Activated CD8-positive, alpha-beta T cell treated with anti-CD3 and anti-CD28 coated beads for 36 hours (primary cell): ENCODE measurements at regions not wholly inside any gene's neighbourhood (a gene's known extent, or its start where the extent isn't known, plus 50 kb on each side); places are given as distances from the start of the nearest gene placed in this dataset.

Source experiments
- ATAC-seq: fragments of 200-7000 bp; cut with Tn5 transposase; one replicate; pipeline ENCODE4 v1.10.0; 2021; ENCODE audit warnings: mild to moderate bottlenecking, moderate library complexity
- CTCF ChIA-PET: fragments of 350-600 bp; sonication (Branson Sonifier 250); formaldehyde crosslinking; loops from one replicate; lab custom pipeline; 2021; ENCODE audit warnings: antibody characterized with exemption; lab: Charles Lee
- POLR2A ChIA-PET: fragments of 350-600 bp; sonication (Branson Sonifier 250); formaldehyde crosslinking; loops from one replicate; lab custom pipeline; 2021; ENCODE audit warnings: antibody characterized with exemption; lab: Charles Lee
- DNase-seq: peaks from one replicate; pipeline ENCODE4 v3.0.0-alpha.2; 2020
- H3K27ac Mint-ChIP-seq: one replicate; pipeline ENCODE4 v1.8.0; 2021; ENCODE audit warnings: mild to moderate bottlenecking, mixed read lengths
- H3K27me3 Mint-ChIP-seq: one replicate; pipeline ENCODE4 v1.8.0; 2021; ENCODE audit warnings: mixed read lengths
- H3K36me3 Mint-ChIP-seq: one replicate; pipeline ENCODE4 v1.8.0; 2021; ENCODE audit warnings: low read depth, mixed read lengths
- H3K4me1 Mint-ChIP-seq: one replicate; pipeline ENCODE4 v1.8.0; 2021; ENCODE audit warnings: low read depth, mixed read lengths
- H3K4me3 Mint-ChIP-seq: one replicate; pipeline ENCODE4 v1.8.0; 2021; ENCODE audit warnings: mild to moderate bottlenecking, moderate library complexity, mixed read lengths
- H3K9me3 Mint-ChIP-seq: one replicate; pipeline ENCODE4 v1.8.0; 2021; ENCODE audit warnings: mixed read lengths
- intact Hi-C: fragments of 100-400 bp; cut with micrococcal nuclease; formaldehyde crosslinking; loops from one replicate; pipeline ENCODE4 v1.10.0; 2022
- TF ChIP-seq, protein P1 (sequence below): fragments of 200-600 bp; IDR thresholded peaks from one replicate; pipeline ENCODE4 v1.8.0; 2022; ENCODE audit warnings: antibody characterized with exemption, mild to moderate bottlenecking

DNA sequence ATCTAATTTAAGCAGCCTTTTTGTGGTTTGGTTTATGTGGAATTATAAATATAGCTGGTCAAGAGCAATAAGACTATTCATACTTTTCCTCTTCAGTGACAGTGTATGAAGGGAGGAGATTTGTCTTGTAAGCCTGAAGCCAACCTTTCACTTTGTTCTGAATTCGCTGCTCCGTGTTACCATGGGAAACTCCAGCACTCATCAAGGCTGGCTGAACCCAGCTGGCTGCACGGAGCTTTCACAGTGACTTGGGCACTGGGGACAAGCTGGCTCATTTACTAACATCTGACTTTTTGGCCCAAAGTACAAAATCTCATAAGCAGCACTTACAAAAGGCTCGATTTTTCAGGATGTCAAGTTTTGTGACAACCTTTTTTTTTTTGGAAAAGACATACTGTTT lies 120.4 kb upstream of the GRIA4 start:
- DNase-seq (no peak), ATAC-seq (no peak)
- Mint-ChIP-seq H3K27ac (no peak overlapping the region), H3K9me3 (no peaks in the 10 kb centered on the region), H3K27me3 (no peaks in the 10 kb centered on the region), H3K4me3 (no peak overlapping the region), H3K36me3 (no peaks in the 10 kb centered on the region), H3K4me1 (no peaks in the 10 kb centered on the region)
- CTCF ChIA-PET = interaction anchor here (1.0 kb wide), 1 partner anchor 10 kb away, joined by 3 read pairs; no protein-coding TSS in a partner anchor
- POLR2A ChIA-PET = no interaction called here
- intact Hi-C loops = no loop called here
- TF ChIP-seq, protein P1, sequence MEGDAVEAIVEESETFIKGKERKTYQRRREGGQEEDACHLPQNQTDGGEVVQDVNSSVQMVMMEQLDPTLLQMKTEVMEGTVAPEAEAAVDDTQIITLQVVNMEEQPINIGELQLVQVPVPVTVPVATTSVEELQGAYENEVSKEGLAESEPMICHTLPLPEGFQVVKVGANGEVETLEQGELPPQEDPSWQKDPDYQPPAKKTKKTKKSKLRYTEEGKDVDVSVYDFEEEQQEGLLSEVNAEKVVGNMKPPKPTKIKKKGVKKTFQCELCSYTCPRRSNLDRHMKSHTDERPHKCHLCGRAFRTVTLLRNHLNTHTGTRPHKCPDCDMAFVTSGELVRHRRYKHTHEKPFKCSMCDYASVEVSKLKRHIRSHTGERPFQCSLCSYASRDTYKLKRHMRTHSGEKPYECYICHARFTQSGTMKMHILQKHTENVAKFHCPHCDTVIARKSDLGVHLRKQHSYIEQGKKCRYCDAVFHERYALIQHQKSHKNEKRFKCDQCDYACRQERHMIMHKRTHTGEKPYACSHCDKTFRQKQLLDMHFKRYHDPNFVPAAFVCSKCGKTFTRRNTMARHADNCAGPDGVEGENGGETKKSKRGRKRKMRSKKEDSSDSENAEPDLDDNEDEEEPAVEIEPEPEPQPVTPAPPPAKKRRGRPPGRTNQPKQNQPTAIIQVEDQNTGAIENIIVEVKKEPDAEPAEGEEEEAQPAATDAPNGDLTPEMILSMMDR = no peak

DNA sequence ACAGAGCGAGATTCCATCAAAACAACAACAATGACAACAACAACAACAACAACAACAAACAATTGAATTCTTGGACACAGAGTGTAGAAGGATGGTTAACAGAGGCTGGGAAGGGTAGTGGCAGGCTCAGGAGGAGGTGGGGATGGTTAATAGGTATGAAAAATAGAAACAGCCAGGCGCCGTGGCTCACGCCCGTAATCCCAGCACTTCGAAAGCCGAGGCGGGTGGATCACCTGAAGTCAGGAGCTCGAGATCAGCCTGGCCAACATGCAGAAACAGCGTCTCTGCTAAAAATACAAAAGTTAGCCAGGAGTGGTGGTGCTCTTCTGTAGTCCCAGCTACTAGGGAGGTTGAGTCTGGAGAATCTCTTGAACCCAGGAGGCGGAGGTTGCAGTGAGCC lies 122.9 kb upstream of the GRIA4 start:
- intact Hi-C loops = no loop called here
- POLR2A ChIA-PET = no interaction called here
- Mint-ChIP-seq H3K36me3 (no peaks in the 10 kb centered on the region), H3K4me1 (no peaks in the 10 kb centered on the region), H3K9me3 (no peaks in the 10 kb centered on the region), H3K27ac (no peak overlapping the region), H3K27me3 (no peaks in the 10 kb centered on the region), H3K4me3 (no peak overlapping the region)
- TF ChIP-seq, protein P1 = no peak
- ATAC-seq = no peak
- CTCF ChIA-PET = no interaction called here
- DNase-seq = no peak

DNA sequence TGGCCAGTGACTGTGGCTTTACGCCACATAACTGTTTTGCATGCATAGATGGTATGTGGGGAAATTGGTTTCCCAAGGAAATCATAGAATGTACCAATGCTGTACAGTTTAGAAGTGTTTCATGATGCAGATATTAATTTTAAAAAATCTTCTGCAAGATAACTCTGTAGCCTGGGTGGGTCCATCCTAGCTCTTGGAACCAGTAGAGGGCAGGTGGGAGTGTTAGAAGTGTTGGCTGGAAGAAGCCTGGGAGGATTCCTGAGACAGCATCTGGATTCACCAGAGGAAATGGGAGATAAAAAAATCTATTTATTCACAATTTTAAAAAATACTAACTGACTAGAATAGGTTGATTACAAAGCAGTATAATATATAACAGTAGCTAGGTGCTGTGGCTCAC lies 139.9 kb upstream of the GRIA4 start:
- Mint-ChIP-seq H3K27me3 (no peaks in the 10 kb centered on the region), H3K27ac (no peak overlapping the region), H3K4me3 (no peak overlapping the region), H3K9me3 (no peaks in the 10 kb centered on the region), H3K36me3 (no peaks in the 10 kb centered on the region), H3K4me1 (no peaks in the 10 kb centered on the region)
- TF ChIP-seq, protein P1 = no peak
- DNase-seq (no peak), ATAC-seq (no peak)
- ChIA-PET CTCF (no interaction called here), POLR2A (no interaction called here)
- intact Hi-C loops = no loop called here

DNA sequence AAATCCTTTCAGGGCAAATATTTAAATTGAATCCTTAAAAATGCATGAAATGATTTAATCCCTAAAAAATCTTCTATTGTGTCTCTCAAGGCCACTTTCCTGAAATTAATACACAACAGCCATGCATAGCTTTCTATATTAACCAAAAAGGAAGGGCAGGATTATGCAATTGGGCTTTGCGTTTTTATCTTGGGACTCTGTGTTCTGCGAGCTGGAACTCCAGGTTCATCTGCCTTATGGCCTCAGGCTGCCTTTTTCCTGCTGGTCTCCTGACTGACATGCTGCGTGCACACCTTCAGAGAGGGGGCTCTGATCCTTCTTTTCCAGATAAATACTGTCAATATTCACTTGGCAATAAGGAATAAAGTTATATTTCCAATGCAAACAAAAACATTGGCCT lies 141.7 kb upstream of the GRIA4 start:
- H3K9me3 Mint-ChIP-seq = peaks cover 1% of the 10 kb centered on the region
- DNase-seq (no peak), ATAC-seq (no peak)
- POLR2A ChIA-PET = no interaction called here
- no peak overlapping the region for H3K4me3 Mint-ChIP-seq
- no peak overlapping the region for H3K27ac Mint-ChIP-seq
- CTCF ChIA-PET = no interaction called here
- TF ChIP-seq, protein P1 = no peak
- no peaks in the 10 kb centered on the region for H3K27me3 Mint-ChIP-seq
- intact Hi-C loops = no loop called here
- no peaks in the 10 kb centered on the region for H3K4me1 Mint-ChIP-seq
- no peaks in the 10 kb centered on the region for H3K36me3 Mint-ChIP-seq

DNA sequence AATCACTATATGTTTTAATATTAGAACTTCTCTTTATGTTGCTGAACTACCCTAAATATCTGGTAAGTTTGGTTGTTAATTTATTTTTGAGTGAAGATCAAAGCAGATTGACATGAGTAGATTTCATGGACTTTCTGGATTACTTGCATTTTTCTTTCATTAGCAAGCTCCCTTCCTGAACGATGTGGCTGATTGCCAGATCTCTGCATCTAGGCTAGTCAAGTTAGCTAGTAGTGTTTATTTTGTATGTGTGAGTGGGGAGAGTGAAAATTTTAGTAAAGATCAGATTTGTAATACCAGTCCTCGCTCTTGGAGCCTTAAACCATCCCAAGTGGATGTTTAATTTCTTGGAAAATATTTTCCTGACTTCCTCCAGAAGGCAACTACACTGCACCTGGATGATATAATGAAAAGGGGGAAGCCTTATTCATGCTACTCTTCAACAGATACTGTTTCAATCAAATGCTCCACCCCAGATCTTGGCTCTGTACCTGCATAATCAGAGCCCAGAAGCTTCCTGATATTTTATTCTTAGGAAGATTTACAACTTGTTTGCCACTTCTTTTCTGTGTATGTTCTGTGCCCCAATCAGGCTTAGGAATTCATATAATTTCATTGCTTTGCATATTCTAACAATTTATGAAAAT lies 143.2 kb upstream of the GRIA4 start:
- Mint-ChIP-seq H3K36me3 (no peaks in the 10 kb centered on the region), H3K27me3 (no peaks in the 10 kb centered on the region), H3K4me1 (no peaks in the 10 kb centered on the region), H3K9me3 (peaks cover 1% of the 10 kb centered on the region), H3K27ac (no peak overlapping the region), H3K4me3 (no peak overlapping the region)
- DNase-seq (no peak), ATAC-seq (no peak)
- CTCF ChIA-PET = no interaction called here
- TF ChIP-seq, protein P1 = no peak
- intact Hi-C loops = no loop called here
- POLR2A ChIA-PET = no interaction called here
